Type B pancreatic cell (in vitro differentiated cells): ENCODE measurements at regions not wholly inside any gene's neighbourhood (a gene's known extent, or its start where the extent isn't known, plus 50 kb on each side); places are given as distances from the start of the nearest gene placed in this dataset.

Experiments
- DNase-seq: peaks from one replicate; pipeline ENCODE4 v3.0.0; 2021; ENCODE audit warnings: mixed read lengths; ENCODE audit not compliant: unreplicated experiment; ENCODE audit errors: extremely low spot score
- H3K27ac Mint-ChIP-seq: 2 replicates; pipeline ENCODE4 v1.8.0; 2021; ENCODE audit warnings: mild to moderate bottlenecking, mixed read lengths
- H3K27me3 Mint-ChIP-seq: 2 replicates; pipeline ENCODE4 v1.8.0; 2021; ENCODE audit warnings: mixed read lengths
- H3K36me3 Mint-ChIP-seq: 2 replicates; pipeline ENCODE4 v1.8.0; 2021; ENCODE audit warnings: mixed read lengths
- H3K4me1 Mint-ChIP-seq: one replicate; pipeline ENCODE4 v1.8.0; 2021; ENCODE audit warnings: mixed read lengths; ENCODE audit not compliant: unreplicated experiment
- H3K4me3 Mint-ChIP-seq: 2 replicates; pipeline ENCODE4 v1.8.0; 2021; ENCODE audit warnings: mild to moderate bottlenecking, mixed read lengths
- H3K9me3 Mint-ChIP-seq: 2 replicates; pipeline ENCODE4 v1.8.0; 2021; ENCODE audit warnings: mixed read lengths
- TF ChIP-seq, protein P1 (sequence below): fragments of 200-600 bp; sonication (generic); conservative IDR thresholded peaks from 2 replicates; pipeline ENCODE4 v1.5.0; 2021; ENCODE audit warnings: antibody characterized with exemption, mild to moderate bottlenecking

DNA sequence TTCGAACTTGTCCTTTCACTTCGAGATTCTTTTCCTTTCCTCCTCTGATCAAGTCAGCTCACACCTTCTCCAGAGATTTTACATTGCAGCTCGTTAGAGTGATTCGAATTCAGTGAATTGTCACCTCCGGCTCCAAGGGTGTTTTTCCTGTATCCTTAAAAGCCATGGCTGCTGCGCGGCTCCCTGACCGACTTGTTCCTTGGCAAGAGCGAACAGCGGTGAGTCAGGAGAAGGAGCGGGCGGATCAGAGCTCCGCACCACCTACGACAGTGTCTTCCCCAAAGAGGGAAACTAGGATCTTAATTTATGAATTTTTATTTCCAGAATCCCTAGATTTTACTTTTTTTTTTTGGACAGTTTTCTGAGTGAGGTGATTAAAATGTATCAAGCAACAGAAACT, 204.4 kb upstream of the ADGRL2 start:
- TF ChIP-seq, protein P1, sequence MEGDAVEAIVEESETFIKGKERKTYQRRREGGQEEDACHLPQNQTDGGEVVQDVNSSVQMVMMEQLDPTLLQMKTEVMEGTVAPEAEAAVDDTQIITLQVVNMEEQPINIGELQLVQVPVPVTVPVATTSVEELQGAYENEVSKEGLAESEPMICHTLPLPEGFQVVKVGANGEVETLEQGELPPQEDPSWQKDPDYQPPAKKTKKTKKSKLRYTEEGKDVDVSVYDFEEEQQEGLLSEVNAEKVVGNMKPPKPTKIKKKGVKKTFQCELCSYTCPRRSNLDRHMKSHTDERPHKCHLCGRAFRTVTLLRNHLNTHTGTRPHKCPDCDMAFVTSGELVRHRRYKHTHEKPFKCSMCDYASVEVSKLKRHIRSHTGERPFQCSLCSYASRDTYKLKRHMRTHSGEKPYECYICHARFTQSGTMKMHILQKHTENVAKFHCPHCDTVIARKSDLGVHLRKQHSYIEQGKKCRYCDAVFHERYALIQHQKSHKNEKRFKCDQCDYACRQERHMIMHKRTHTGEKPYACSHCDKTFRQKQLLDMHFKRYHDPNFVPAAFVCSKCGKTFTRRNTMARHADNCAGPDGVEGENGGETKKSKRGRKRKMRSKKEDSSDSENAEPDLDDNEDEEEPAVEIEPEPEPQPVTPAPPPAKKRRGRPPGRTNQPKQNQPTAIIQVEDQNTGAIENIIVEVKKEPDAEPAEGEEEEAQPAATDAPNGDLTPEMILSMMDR, result no peak
- no peak overlapping the region for H3K4me3 Mint-ChIP-seq

DNA sequence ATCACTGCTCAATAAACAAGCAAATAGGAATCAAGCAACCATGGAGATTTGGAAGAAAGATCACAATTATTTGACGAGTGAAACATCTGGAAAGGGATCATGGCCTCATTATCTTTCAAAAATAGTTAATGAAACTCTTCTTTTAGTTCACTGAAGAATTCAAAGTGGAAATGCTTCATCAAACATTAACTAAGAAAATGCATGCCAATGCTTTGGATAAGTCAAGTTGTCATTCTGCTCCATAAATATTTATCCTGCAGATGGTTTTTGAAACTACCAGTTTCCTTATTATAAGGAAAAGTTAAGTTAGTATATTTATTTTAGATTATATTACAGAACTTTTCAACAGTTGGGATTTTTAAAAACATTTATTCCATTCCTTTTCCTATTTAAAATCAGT, 206.5 kb upstream of the ADGRL2 start:
- TF ChIP-seq, protein P1, result no peak
- DNase-seq, result no peak
- Mint-ChIP-seq H3K9me3 (peaks cover 11% of the 10 kb centered on the region), H3K36me3 (peaks cover 3% of the 10 kb centered on the region), H3K27me3 (no peaks in the 10 kb centered on the region), H3K4me3 (no peak overlapping the region), H3K4me1 (peaks cover 4% of the 10 kb centered on the region), H3K27ac (no peak overlapping the region)

More for the DNA sequence above, 204.4 kb upstream of the ADGRL2 start:
- H3K9me3 Mint-ChIP-seq, result no peaks in the 10 kb centered on the region
- H3K27ac Mint-ChIP-seq, result no peak overlapping the region
- H3K36me3 Mint-ChIP-seq, result peaks cover 3% of the 10 kb centered on the region
- no peaks in the 10 kb centered on the region for H3K27me3 Mint-ChIP-seq
- H3K4me1 Mint-ChIP-seq, result peaks cover 19% of the 10 kb centered on the region
- no peak for DNase-seq

DNA sequence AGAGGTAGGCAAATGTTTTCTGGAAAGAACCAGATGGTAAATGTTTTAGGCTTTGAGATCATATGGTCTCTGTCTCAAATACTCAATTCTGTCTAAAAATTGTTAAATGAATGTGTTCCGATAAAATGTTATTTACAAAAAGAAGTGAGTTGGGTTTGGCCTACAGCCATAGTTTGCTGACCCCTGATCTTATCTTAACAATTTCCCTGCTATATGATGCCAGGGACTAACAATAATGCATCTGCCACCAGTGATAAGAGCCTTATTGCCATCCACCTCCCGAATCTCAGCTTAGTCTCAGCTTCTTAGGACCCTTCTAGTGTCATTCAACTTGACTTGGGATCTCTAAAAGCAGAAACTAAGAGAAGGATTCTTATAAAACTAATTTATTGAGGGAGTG, 208.5 kb upstream of the ADGRL2 start:
- TF ChIP-seq, protein P1, result no peak
- Mint-ChIP-seq H3K36me3 (peaks cover 3% of the 10 kb centered on the region), H3K4me3 (no peak overlapping the region), H3K27ac (no peak overlapping the region), H3K4me1 (peaks cover 4% of the 10 kb centered on the region), H3K9me3 (peaks cover 12% of the 10 kb centered on the region), H3K27me3 (no peaks in the 10 kb centered on the region)
- no peak for DNase-seq

DNA sequence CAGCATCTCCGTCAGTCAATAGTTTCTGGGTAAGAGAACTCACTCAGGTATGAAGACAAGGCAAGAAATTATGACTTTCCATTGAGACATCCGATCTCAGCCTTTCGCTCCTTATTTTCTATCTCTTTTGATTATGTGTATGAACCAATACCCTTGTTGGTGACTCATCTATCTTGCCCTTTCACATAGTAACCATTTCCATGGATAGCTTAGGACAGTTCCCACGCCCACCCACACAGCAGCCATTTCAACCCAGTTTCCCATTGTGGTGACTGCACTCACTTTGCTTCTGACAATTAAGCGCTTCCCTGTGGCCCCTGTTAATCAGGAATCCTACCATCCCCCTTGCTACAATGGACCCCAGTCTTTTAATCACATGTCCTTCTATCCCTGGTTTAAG, 210.6 kb upstream of the ADGRL2 start:
- DNase-seq, result no peak
- TF ChIP-seq, protein P1, result no peak
- Mint-ChIP-seq H3K27me3 (no peaks in the 10 kb centered on the region), H3K4me3 (no peak overlapping the region), H3K36me3 (peaks cover 1% of the 10 kb centered on the region), H3K27ac (no peak overlapping the region), H3K9me3 (peaks cover 12% of the 10 kb centered on the region), H3K4me1 (peaks cover 4% of the 10 kb centered on the region)

DNA sequence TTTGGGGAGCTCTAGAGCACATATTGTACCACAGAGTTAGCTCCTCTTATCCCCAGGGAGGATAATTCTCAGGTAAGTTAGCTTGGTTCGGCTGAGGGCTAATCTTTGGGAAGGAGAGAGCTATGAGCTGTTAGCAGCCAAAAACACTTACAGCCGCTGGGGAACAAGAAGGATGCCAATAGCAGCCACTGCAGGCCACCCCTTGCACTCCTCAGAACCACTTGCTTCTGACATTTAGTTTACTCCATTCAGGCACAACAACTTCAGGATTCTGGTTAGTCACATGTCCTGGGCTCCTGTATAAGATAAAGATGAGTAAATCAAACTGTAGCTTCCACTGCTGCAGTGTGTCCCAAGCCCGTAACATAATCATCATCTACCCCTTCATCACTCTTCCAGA, 212.6 kb upstream of the ADGRL2 start:
- H3K9me3 Mint-ChIP-seq, result peaks cover 12% of the 10 kb centered on the region
- H3K36me3 Mint-ChIP-seq, result no peaks in the 10 kb centered on the region
- no peak overlapping the region for H3K4me3 Mint-ChIP-seq
- TF ChIP-seq, protein P1, result no peak
- H3K27ac Mint-ChIP-seq, result no peak overlapping the region
- H3K4me1 Mint-ChIP-seq, result peaks cover 11% of the 10 kb centered on the region
- no peak for DNase-seq
- H3K27me3 Mint-ChIP-seq, result no peaks in the 10 kb centered on the region

DNA sequence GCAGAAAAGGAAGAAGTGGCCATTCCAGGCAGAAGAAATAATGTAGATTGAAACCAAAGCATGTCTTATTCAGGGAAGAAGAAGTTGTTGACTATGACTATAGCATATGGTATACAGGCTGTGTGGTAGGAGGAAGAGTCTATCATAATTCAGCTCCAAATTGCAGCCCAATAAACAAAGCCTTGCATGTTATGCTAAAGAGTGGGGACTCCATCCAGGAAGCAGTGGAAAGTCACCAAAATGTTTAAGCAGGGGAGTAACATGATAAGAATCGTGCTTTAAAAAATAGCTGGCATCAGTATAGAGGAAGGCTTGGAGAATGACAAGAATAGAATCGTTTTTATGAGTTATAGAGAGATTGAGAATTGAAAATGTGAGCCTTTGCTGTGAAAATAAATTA, 213.3 kb upstream of the ADGRL2 start:
- Mint-ChIP-seq H3K4me1 (peaks cover 15% of the 10 kb centered on the region), H3K4me3 (no peak overlapping the region), H3K27me3 (no peaks in the 10 kb centered on the region), H3K9me3 (peaks cover 12% of the 10 kb centered on the region), H3K27ac (no peak overlapping the region), H3K36me3 (no peaks in the 10 kb centered on the region)
- DNase-seq, result no peak
- TF ChIP-seq, protein P1, result no peak
